Activated CD8-positive, alpha-beta memory T cell treated with anti-CD3 and anti-CD28 coated beads for 1 hour (primary cell): ENCODE measurements at regions not wholly inside any gene's neighbourhood (a gene's known extent, or its start where the extent isn't known, plus 50 kb on each side); places are given as distances from the start of the nearest gene placed in this dataset.

Source experiments
- DNase-seq, 2 donors: peaks; one replicate each; pipeline ENCODE4 v3.0.0-alpha.2; 2020; ENCODE audit warnings: low read depth in 1 of 2; ENCODE audit errors: extremely low read depth in 1 of 2

DNA sequence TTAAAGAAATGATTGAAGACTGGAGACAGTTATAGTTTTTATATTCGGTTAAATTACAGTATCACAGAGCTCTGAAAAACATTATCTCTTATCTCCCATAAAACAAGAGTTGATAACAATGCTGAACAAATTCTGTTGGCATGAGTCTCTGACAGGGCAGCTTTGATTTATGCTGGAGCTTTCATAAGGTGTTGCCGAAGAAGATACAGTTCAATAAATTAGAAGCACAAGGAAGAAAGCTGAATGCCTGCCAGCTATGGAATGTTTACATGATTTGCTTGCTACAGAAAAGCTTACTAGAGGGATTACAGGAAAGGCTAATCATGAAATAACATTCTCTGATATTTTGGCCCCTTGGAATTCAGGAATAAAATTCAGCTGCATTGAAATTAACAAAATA, 431.9 kb upstream of the GJE1 start:
- DNase-seq: no peak

GRCh38 chr6:141688916-141689315, 443.8 kb upstream of the GJE1 start:
- no peak for DNase-seq

- no peak for DNase-seq
Measured at GRCh38 chr6:141685416-141685815, 447.3 kb upstream of the GJE1 start.

GRCh38 chr6:141682391-141682790, 450.3 kb upstream of the GJE1 start:
- DNase-seq: no peak

DNA sequence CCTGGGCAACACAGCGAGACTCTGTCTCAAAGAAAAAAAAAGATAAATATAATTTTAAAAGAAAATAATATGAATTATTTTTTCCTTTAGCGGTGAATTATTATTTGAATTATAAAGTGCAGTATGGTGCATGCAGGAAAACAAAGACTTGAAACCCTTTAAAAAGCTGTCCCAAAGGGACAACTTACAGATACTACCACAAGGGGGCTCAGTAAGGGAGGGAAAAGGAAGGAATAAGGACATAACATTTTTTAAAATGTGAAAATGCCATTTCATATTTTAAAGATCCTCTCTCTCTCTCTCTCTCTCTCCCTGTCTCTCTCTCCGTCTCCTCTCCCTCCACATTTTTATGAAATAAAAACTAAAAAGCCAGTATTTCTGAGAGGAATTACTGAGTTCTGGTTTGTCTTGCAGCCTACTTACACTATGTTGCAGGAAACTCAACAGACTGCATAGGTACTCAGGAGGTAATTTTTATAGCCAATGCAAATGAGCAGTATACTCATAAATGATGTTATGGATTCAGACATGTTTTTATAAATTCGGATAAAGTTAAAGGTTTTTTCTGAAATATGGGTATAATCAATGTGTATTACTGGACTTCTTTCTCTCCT, 455.0 kb upstream of the GJE1 start:
- no peak for DNase-seq

- no peak for DNase-seq
Measured at GRCh38 chr6:141675957-141676356, 456.8 kb upstream of the GJE1 start.

DNA sequence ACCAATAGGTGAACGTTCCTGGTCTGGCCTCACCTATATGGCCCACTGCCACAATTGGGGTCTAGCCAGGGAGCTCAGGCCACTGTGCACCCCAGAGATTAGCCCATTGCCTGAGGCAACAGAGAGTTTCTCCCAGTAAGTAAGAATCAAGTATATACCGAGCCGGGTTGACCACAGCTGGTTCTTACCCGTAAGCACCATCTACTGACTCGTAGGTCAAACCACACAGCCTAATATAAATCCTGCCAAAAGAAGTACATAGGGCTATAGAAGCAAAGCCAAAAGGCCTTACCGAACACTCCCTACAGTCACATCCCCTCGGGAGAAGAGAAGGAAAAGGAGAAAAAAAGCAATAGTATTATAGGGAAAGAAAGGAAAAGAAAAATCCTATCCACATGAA, 463.6 kb upstream of the GJE1 start:
- no peak for DNase-seq

DNA sequence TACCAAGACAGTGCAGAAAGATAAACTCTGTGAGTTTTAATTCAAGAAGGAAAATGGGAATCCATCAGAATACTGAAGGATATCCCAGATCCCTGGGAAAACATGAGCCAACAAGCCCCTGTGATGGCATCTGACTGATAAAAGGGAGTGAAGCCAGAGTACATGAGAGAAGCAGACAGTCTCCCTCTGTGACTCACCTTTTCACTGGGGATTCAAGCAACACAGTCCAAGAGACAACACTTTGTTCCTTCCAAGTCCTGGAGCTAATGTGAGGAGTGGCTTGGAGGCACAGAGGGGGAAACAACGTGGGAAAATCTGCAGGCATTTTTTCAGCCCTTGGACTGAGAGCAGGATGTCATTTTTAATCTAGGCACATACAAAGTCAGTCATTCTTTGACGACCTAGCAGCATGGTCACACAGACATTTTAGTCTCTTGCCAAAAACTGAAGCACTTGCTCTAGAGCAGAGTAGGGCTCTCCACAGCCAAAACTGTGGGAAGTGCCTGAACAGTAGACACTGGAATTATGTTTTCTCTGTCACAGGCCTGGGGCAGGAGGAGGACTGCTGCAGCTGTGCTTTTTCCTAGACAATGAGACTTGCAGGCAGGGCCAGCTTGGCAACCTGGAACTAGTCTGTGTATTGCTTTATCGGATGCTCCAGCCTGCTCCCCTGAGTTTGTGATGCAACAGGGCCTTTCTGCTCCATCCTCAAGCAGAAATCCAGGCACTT, 465.0 kb upstream of the GJE1 start:
- DNase-seq: no peak

DNA sequence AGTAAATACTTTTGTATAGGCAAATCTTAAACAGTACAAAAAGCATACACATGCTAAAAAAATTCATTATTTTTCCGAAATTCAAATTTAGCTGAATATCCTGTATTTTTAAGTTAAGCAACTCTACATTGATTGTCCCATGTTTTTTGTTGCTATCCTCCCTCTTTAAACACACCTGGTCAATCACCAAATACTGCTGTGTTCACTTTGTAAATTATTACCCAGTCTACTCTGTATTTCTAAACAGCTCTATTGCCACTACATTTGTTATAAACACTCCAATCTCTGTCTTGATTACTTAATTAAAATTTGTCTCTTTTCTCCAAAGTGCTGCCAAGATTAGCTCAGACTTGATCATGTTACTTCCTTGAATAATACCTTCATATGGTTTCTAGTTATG, 466.5 kb upstream of the GJE1 start:
- DNase-seq: no peak

DNA sequence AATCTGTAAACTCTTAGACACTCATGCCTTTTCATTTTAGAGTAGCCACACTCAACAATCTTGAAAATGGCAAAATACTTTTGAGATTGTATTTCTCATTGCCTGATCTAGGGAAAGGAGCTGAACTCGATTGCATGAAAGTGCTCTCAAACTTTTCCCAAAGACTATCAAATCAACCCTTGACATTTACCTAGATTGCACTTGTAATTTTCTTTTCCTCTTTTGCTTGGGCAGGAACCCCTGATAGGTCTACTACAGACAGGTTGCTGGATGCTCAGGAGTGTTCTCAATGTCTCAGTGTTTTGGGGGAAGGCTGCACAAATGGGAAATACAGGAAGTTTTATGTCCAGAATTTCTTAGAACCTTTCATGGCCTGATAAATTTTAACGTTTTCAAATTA, 468.0 kb upstream of the GJE1 start:
- DNase-seq: no peak

GRCh38 chr6:141659582-141659981, 473.1 kb upstream of the GJE1 start:
- DNase-seq: no peak

- DNase-seq: no peak
Measured at GRCh38 chr6:141658696-141659095, 474.0 kb upstream of the GJE1 start.

GRCh38 chr6:141657812-141658211, 474.9 kb upstream of the GJE1 start:
- no peak for DNase-seq

DNA sequence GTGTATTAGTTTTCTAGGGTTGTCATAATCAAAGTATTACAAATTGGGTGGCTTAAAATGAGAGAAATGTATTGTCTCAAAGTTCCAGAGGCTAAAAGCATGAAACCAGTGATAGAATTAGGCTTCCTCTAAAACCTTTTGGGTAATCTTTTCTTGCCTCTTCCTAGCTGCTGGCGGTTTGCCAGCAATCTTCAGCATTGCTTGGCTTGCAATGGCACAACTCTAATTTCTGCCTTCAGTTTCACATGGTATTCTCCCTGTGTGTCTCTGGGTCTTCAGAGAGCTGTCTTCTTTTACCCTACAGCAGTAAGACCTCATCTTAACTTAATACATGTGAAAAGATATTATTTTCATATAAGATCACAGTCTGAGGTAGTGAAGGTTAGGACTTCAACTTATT, 479.1 kb upstream of the GJE1 start:
- DNase-seq: no peak

- no peak for DNase-seq
Measured at GRCh38 chr6:141641951-141642350, 490.8 kb upstream of the GJE1 start.

- no peak for DNase-seq
Measured at GRCh38 chr6:141641406-141641805, 491.3 kb upstream of the GJE1 start.

DNA sequence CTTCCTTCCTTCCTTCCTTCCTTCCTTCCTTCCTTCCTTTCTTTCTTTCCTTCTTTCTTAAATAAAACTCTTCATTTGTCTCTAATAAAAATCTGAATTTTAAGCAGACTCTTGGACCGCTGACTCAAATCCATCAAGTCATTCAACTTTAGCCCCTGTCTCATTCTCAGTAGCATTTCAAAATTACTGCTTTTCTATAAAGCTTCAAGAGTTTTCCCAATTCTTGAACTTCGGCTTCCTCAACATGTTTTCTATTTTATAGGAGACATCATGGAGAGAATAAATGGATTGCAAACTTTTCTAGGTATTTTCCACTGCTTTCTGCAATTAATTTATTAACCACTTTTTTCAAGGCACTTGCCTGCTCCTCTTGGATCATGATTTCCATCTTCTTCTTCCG, 497.1 kb upstream of the GJE1 start:
- DNase-seq: no peak

DNA sequence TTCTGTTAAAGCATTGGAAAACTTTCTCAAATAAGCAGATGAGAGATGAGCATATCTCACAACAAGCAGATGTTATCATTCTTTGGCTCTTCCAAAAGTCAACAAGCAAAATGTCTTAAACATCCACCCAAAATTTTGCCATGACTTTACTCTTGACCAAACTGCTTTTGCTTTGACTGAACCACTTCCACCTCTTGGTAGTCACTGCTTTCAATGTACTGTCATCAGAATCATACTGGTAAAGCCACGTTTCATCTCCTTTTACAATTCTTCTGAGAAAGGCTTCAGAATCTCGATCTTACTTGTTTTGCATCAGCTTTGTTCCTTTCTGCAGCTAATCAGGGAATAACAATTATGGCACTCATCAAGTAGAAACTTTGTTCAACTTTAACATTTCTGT, 498.5 kb upstream of the GJE1 start:
- no peak for DNase-seq

- no peak for DNase-seq
Measured at GRCh38 chr6:141624301-141624700, 508.4 kb upstream of the GJE1 start.

DNA sequence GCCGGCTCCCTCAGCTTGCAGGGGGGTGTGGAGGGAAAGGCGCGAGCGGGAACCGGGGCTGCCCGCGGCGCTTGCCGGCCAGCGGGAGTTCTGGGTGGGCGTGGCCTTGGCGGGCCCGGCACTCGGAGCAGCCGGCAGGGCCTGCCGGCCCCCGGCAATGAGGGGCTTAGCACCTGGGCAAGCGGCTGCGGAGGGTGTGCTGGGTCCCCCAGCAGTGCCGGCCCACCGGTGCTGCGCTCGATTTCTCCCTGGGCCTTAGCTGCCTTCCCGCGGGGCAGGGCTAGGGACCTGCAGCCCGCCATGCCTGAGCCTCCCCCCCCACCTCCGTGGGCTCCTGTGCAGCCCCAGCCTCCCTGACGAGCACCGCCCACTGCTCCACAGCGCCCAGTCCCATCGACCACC, 514.5 kb upstream of the GJE1 start:
- no peak for DNase-seq

DNA sequence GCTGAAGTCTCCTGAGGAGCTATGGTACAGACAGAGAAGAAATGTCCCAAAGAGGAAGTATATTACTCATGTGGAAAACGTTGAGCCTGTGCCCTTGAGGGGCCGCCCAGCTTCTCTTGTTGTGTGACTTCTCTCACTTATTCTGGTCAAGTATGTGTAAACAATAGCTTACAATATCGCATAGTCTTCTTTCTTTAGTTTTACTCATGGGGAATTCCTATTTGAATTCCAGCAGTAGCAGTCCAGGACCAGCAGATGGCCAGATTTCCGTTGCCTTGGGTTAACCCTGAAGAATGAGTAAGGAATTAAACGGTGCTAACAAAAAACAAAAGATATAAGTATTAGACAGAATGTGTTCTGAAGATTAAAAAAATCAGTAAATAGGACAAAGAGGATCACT, 522.0 kb upstream of the GJE1 start:
- DNase-seq: no peak

DNA sequence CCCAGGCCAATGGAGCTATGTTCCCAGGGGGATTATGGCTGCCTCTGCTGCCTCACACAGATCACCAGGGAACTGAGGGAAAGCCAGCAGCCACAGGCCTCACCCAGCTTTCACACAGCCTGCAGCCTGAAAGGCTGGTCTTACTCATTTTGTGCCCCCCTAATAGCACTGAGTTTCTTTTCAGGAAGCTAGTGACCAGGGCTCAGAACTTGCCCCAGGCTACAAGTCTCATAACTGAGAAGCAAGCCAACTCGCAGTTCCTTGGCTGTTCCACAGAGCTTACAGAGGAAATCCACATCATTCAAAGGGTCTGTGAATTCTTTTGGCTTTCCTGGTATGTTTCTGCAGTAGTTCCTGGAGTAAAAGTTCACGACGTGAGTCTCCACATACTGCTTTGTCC, 524.8 kb upstream of the GJE1 start:
- DNase-seq: no peak

- no peak for DNase-seq
Measured at GRCh38 chr6:141598487-141598886, 534.2 kb upstream of the GJE1 start.
